ENCODE measurements at regions not wholly inside any gene's neighbourhood (a gene's known extent, or its start where the extent isn't known, plus 50 kb on each side); places are given as distances from the start of the nearest gene placed in this dataset.

DNA sequence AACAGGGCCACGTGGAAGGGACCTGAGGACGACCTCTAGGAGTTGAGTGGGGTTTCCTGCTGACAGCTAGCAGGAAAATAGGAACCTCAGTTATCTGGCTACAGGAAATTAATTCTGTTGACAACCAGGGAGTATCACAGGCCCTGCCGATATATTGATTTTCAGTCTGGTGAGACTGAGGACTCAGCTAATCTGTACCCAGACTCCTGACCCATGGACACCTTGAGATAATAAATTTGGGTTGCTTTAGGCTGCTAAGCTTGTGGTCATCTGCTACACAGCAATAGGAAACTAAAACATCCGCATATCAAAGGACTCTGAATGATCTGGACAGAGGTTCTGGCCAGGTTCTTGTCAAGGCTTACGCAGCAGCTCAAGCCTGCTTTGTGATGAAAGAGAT lies 80.8 kb upstream of the CNEP1R1 start:
- H3K4me1 ChIP-seq (ENCODE audit: control insufficient read depth, extremely low read depth, insufficient read depth, low read length) = no peaks in the 10 kb centered on the region
- no peak for DNase-seq (ENCODE audit: low read depth in 2 of 2)
- no peak overlapping the region for H3K4me3 ChIP-seq (replicated peaks in 1 of 4; ENCODE audit: control extremely low read depth in 1 of 4, insufficient read depth in 1 of 4, low read depth in 3 of 4, low read length in 4 of 4)
- no peaks in the 10 kb centered on the region for H3K36me3 ChIP-seq (ENCODE audit: control insufficient read depth, insufficient read depth, low read length)
- no peak overlapping the region for H3K4me2 ChIP-seq (ENCODE audit: extremely low read depth, insufficient read depth, low read length)
- H4K20me1 ChIP-seq (ENCODE audit: control insufficient read depth, extremely low read depth, insufficient read depth, low read length) = no peaks in the 10 kb centered on the region
- H3K79me2 ChIP-seq (ENCODE audit: control insufficient read depth, insufficient read depth, low read length) = no peaks in the 10 kb centered on the region
- TF ChIP-seq, protein P1, sequence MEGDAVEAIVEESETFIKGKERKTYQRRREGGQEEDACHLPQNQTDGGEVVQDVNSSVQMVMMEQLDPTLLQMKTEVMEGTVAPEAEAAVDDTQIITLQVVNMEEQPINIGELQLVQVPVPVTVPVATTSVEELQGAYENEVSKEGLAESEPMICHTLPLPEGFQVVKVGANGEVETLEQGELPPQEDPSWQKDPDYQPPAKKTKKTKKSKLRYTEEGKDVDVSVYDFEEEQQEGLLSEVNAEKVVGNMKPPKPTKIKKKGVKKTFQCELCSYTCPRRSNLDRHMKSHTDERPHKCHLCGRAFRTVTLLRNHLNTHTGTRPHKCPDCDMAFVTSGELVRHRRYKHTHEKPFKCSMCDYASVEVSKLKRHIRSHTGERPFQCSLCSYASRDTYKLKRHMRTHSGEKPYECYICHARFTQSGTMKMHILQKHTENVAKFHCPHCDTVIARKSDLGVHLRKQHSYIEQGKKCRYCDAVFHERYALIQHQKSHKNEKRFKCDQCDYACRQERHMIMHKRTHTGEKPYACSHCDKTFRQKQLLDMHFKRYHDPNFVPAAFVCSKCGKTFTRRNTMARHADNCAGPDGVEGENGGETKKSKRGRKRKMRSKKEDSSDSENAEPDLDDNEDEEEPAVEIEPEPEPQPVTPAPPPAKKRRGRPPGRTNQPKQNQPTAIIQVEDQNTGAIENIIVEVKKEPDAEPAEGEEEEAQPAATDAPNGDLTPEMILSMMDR (conservative IDR thresholded peaks at IDR 0.05 in 1 of 2, IDR thresholded peaks at IDR 0.05 in 1 of 2; ENCODE audit: low read depth in 1 of 2, low read length in 2 of 2) = no peak
- no peak for TF ChIP-seq EZH2 (IDR thresholded peaks at IDR 0.05; ENCODE audit: low read length, missing control alignments)
- H2AFZ ChIP-seq (ENCODE audit: low read length) = no peak overlapping the region
- no peak overlapping the region for H3K9ac ChIP-seq (ENCODE audit: insufficient read depth, low read length)
- no peak overlapping the region for H3K27ac ChIP-seq (ENCODE audit: insufficient read depth, low read length)
- H3K9me3 ChIP-seq (ENCODE audit: control insufficient read depth, insufficient read depth, low read depth, low read length) = no peaks in the 10 kb centered on the region
- no peaks in the 10 kb centered on the region for H3K27me3 ChIP-seq (ENCODE audit: control insufficient read depth, insufficient read depth, low read length)

DNA sequence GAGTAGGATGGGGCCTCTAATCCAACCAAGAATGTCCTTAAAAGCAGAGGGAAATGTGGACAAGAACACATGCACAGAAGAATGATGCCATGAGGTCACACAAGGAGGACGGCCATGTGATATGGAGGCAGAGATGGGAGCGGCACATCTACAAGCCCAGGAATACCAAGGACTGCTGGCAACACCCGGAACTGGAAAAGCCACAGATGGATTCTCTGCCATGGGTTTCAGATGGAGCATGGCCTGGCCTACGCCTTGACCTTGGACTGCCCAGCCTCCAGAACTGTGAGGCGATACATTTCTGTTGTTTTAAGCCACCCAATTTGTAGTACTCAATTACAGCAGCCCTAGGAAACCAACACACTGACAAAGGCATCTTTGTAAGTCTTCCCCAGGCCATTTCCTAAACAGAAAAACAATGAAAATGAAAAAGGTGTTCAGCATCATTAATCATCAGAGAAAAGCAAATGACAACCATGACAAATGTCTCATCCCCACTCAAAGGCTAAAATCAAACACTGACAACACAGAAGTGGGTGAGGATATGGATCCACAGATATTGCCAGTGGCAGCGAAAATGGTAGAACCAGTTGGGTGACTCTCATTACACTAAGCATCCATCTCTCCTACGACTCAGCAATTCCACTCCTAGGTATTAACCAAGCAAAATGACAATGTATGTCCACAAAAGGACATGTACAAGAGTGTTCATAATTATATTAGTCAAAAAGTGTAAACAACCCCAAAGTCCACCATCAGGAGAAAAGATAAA lies 76.9 kb upstream of the CNEP1R1 start:
- no peak overlapping the region for H2AFZ ChIP-seq (ENCODE audit: low read length)
- no peak for DNase-seq (ENCODE audit: low read depth in 2 of 2)
- TF ChIP-seq EZH2 (IDR thresholded peaks at IDR 0.05; ENCODE audit: low read length, missing control alignments) = no peak
- TF ChIP-seq, protein P1 (conservative IDR thresholded peaks at IDR 0.05 in 1 of 2, IDR thresholded peaks at IDR 0.05 in 1 of 2; ENCODE audit: low read depth in 1 of 2, low read length in 2 of 2) = no peak
- H3K9me3 ChIP-seq (ENCODE audit: control insufficient read depth, insufficient read depth, low read depth, low read length) = no peaks in the 10 kb centered on the region
- no peak overlapping the region for H3K27ac ChIP-seq (ENCODE audit: insufficient read depth, low read length)
- no peaks in the 10 kb centered on the region for H4K20me1 ChIP-seq (ENCODE audit: control insufficient read depth, extremely low read depth, insufficient read depth, low read length)
- no peak overlapping the region for H3K9ac ChIP-seq (ENCODE audit: insufficient read depth, low read length)
- H3K4me1 ChIP-seq (ENCODE audit: control insufficient read depth, extremely low read depth, insufficient read depth, low read length) = no peaks in the 10 kb centered on the region
- no peak overlapping the region for H3K4me3 ChIP-seq (replicated peaks in 1 of 4; ENCODE audit: control extremely low read depth in 1 of 4, insufficient read depth in 1 of 4, low read depth in 3 of 4, low read length in 4 of 4)
- H3K36me3 ChIP-seq (ENCODE audit: control insufficient read depth, insufficient read depth, low read length) = no peaks in the 10 kb centered on the region
- no peak overlapping the region for H3K4me2 ChIP-seq (ENCODE audit: extremely low read depth, insufficient read depth, low read length)
- no peaks in the 10 kb centered on the region for H3K27me3 ChIP-seq (ENCODE audit: control insufficient read depth, insufficient read depth, low read length)
- no peaks in the 10 kb centered on the region for H3K79me2 ChIP-seq (ENCODE audit: control insufficient read depth, insufficient read depth, low read length)

DNA sequence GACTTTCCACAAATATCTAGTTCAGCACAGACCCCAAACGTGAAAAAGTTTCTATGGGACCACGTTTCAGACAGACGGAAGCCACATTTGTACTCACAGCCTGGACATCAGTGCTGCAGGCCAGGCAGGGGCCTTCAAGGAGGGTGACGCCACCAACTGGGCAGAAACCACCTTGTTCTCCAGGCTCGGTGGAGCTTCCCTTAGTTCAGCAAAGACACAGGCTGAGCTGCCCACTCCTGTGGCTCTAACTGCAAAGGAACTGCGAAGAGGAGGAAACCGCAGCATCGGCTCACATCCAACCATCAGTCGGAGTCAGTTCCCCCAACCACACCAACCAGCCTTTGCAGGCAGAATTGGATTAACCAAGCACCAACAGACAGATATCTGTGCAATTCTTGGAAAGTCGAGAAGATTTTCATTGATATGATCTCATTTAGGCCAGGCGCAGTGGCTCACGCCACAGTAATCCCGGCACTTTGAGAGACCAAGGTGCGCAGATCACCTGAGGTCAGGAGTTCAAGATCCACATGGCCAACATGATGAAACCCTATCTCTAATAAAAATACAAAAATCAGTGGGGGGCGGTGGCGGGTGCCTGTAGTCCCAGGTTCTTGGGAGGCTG lies 73.3 kb upstream of the CNEP1R1 start:
- H4K20me1 ChIP-seq (ENCODE audit: control insufficient read depth, extremely low read depth, insufficient read depth, low read length) = no peaks in the 10 kb centered on the region
- H3K4me2 ChIP-seq (ENCODE audit: extremely low read depth, insufficient read depth, low read length) = no peak overlapping the region
- no peak overlapping the region for H2AFZ ChIP-seq (ENCODE audit: low read length)
- no peak overlapping the region for H3K27ac ChIP-seq (ENCODE audit: insufficient read depth, low read length)
- no peaks in the 10 kb centered on the region for H3K36me3 ChIP-seq (ENCODE audit: control insufficient read depth, insufficient read depth, low read length)
- H3K9me3 ChIP-seq (ENCODE audit: control insufficient read depth, insufficient read depth, low read depth, low read length) = no peaks in the 10 kb centered on the region
- H3K4me1 ChIP-seq (ENCODE audit: control insufficient read depth, extremely low read depth, insufficient read depth, low read length) = no peaks in the 10 kb centered on the region
- no peak overlapping the region for H3K9ac ChIP-seq (ENCODE audit: insufficient read depth, low read length)
- no peak overlapping the region for H3K4me3 ChIP-seq (replicated peaks in 1 of 4; ENCODE audit: control extremely low read depth in 1 of 4, insufficient read depth in 1 of 4, low read depth in 3 of 4, low read length in 4 of 4)
- H3K79me2 ChIP-seq (ENCODE audit: control insufficient read depth, insufficient read depth, low read length) = no peaks in the 10 kb centered on the region
- H3K27me3 ChIP-seq (ENCODE audit: control insufficient read depth, insufficient read depth, low read length) = no peaks in the 10 kb centered on the region
- DNase-seq (ENCODE audit: low read depth in 2 of 2) = no peak
- TF ChIP-seq, protein P1 (conservative IDR thresholded peaks at IDR 0.05 in 1 of 2, IDR thresholded peaks at IDR 0.05 in 1 of 2; ENCODE audit: low read depth in 1 of 2, low read length in 2 of 2) = no peak
- no peak for TF ChIP-seq EZH2 (IDR thresholded peaks at IDR 0.05; ENCODE audit: low read length, missing control alignments)

Data from fibroblast of lung (primary cell).